HUES64 (cell line): ENCODE measurements at regions not wholly inside any gene's neighbourhood (a gene's known extent, or its start where the extent isn't known, plus 50 kb on each side); places are given as distances from the start of the nearest gene placed in this dataset.

ENCODE experiments used
- H3K27ac ChIP-seq: 2 replicates; pipeline ENCODE4 v1.7.0; 2013; ENCODE audit warnings: low read depth, low read length, inconsistent platforms
- H3K27me3 ChIP-seq: 2 replicates; pipeline ENCODE4 v1.6.1; 2013; ENCODE audit warnings: mild to moderate bottlenecking, low read length; ENCODE audit not compliant: insufficient read depth
- H3K36me3 ChIP-seq: 2 replicates; pipeline ENCODE4 v1.6.1; 2013; ENCODE audit warnings: mild to moderate bottlenecking, low read length; ENCODE audit not compliant: insufficient read depth
- H3K4me1 ChIP-seq: 2 replicates; pipeline ENCODE4 v1.6.1; 2013; ENCODE audit warnings: mild to moderate bottlenecking, low read length, moderate library complexity; ENCODE audit not compliant: insufficient read depth
- H3K4me3 ChIP-seq: 2 replicates; pipeline ENCODE4 v1.5.1; 2013; ENCODE audit warnings: mild to moderate bottlenecking, low read length, moderate library complexity
- H3K9ac ChIP-seq: 2 replicates; pipeline ENCODE4 v1.6.1; 2013; ENCODE audit warnings: mild to moderate bottlenecking, low read depth, low read length
- H3K9me3 ChIP-seq: 2 replicates; pipeline ENCODE4 v1.6.1; 2013; ENCODE audit warnings: low read depth, low read length; ENCODE audit not compliant: insufficient read depth
- WGBS: fragments of 150-250, 120-280 bp; methylation state at CpG from one replicate; pipeline ENCODE4 v1.1.7; 2013; ENCODE audit warnings: missing lambda C conversion rate; 5-methylcytosine and 5-hydroxymethylcytosine counted together

GRCh38 chr13:67630640-67631039 lies 400.5 kb upstream of the PCDH9 start:
- Histone ChIP-seq H3K27ac (no peak overlapping the region), H3K9me3 (no peaks in the 10 kb centered on the region), H3K4me1 (peaks cover 8% of the 10 kb centered on the region), H3K27me3 (no peaks in the 10 kb centered on the region), H3K4me3 (no peak overlapping the region), H3K9ac (no peak overlapping the region), H3K36me3 (no peaks in the 10 kb centered on the region)
- 93% methylated on average over 2 of the region's 3 CpGs for WGBS

- Histone ChIP-seq H3K27me3 (no peaks in the 10 kb centered on the region), H3K4me3 (no peak overlapping the region), H3K4me1 (no peaks in the 10 kb centered on the region), H3K9ac (no peak overlapping the region), H3K27ac (no peak overlapping the region), H3K36me3 (no peaks in the 10 kb centered on the region), H3K9me3 (no peaks in the 10 kb centered on the region)
- WGBS = 96% methylated on average over 2 of the region's 2 CpGs
Observed at GRCh38 chr13:67623630-67624029, 393.5 kb upstream of the PCDH9 start.

- Histone ChIP-seq H3K9me3 (no peaks in the 10 kb centered on the region), H3K36me3 (no peaks in the 10 kb centered on the region), H3K27me3 (no peaks in the 10 kb centered on the region), H3K4me1 (no peaks in the 10 kb centered on the region), H3K4me3 (no peak overlapping the region), H3K27ac (no peak overlapping the region), H3K9ac (no peak overlapping the region)
- 100% methylated on average over 3 of the region's 3 CpGs for WGBS
Observed at GRCh38 chr13:67620665-67621064, 390.5 kb upstream of the PCDH9 start.

GRCh38 chr13:67619995-67620380 lies 389.9 kb upstream of the PCDH9 start:
- no peak overlapping the region for H3K4me3 ChIP-seq
- H3K27ac ChIP-seq = no peak overlapping the region
- WGBS = 93% methylated on average over 2 of the region's 2 CpGs
- no peaks in the 10 kb centered on the region for H3K9me3 ChIP-seq
- no peak overlapping the region for H3K9ac ChIP-seq
- no peaks in the 10 kb centered on the region for H3K4me1 ChIP-seq
- no peaks in the 10 kb centered on the region for H3K27me3 ChIP-seq
- no peaks in the 10 kb centered on the region for H3K36me3 ChIP-seq

- Histone ChIP-seq H3K4me1 (no peaks in the 10 kb centered on the region), H3K27ac (no peak overlapping the region), H3K9ac (no peak overlapping the region), H3K9me3 (no peaks in the 10 kb centered on the region), H3K4me3 (no peak overlapping the region), H3K27me3 (no peaks in the 10 kb centered on the region), H3K36me3 (no peaks in the 10 kb centered on the region)
Observed at GRCh38 chr13:67619351-67619994, 389.3 kb upstream of the PCDH9 start.

- H3K27ac ChIP-seq = no peak overlapping the region
- no CpG with 5 or more reads among the region's 1 CpG for WGBS
- no peaks in the 10 kb centered on the region for H3K36me3 ChIP-seq
- H3K4me1 ChIP-seq = no peaks in the 10 kb centered on the region
- H3K4me3 ChIP-seq = no peak overlapping the region
- no peak overlapping the region for H3K9ac ChIP-seq
- H3K27me3 ChIP-seq = no peaks in the 10 kb centered on the region
- H3K9me3 ChIP-seq = no peaks in the 10 kb centered on the region
Observed at GRCh38 chr13:67614579-67614978, 384.4 kb upstream of the PCDH9 start.

- H3K4me1 ChIP-seq = no peaks in the 10 kb centered on the region
- no peaks in the 10 kb centered on the region for H3K9me3 ChIP-seq
- H3K9ac ChIP-seq = no peak overlapping the region
- H3K4me3 ChIP-seq = no peak overlapping the region
- no peaks in the 10 kb centered on the region for H3K36me3 ChIP-seq
- H3K27me3 ChIP-seq = no peaks in the 10 kb centered on the region
- 88% methylated on average over 7 of the region's 7 CpGs for WGBS
- no peak overlapping the region for H3K27ac ChIP-seq
Observed at GRCh38 chr13:67614013-67614412, 383.9 kb upstream of the PCDH9 start.

GRCh38 chr13:67588607-67589006 lies 358.5 kb upstream of the PCDH9 start:
- no peak overlapping the region for H3K27ac ChIP-seq
- no peaks in the 10 kb centered on the region for H3K4me1 ChIP-seq
- no peaks in the 10 kb centered on the region for H3K36me3 ChIP-seq
- H3K9ac ChIP-seq = no peak overlapping the region
- H3K4me3 ChIP-seq = no peak overlapping the region
- WGBS = 94% methylated on average over 4 of the region's 4 CpGs
- no peaks in the 10 kb centered on the region for H3K27me3 ChIP-seq
- H3K9me3 ChIP-seq = no peaks in the 10 kb centered on the region

- no peak overlapping the region for H3K4me3 ChIP-seq
- 100% methylated on average over 1 of the region's 1 CpG for WGBS
- H3K36me3 ChIP-seq = no peaks in the 10 kb centered on the region
- H3K27me3 ChIP-seq = no peaks in the 10 kb centered on the region
- H3K27ac ChIP-seq = no peak overlapping the region
- H3K4me1 ChIP-seq = no peaks in the 10 kb centered on the region
- no peaks in the 10 kb centered on the region for H3K9me3 ChIP-seq
- H3K9ac ChIP-seq = no peak overlapping the region
Observed at GRCh38 chr13:67577361-67577760, 347.2 kb upstream of the PCDH9 start.

- Histone ChIP-seq H3K27me3 (no peaks in the 10 kb centered on the region), H3K27ac (no peak overlapping the region), H3K4me1 (no peaks in the 10 kb centered on the region), H3K36me3 (no peaks in the 10 kb centered on the region), H3K9ac (no peak overlapping the region), H3K9me3 (no peaks in the 10 kb centered on the region), H3K4me3 (no peak overlapping the region)
- 94% methylated on average over 4 of the region's 5 CpGs for WGBS
Observed at GRCh38 chr13:67574320-67575233, 344.4 kb upstream of the PCDH9 start.

- WGBS = 95% methylated on average over 4 of the region's 4 CpGs
- Histone ChIP-seq H3K4me3 (no peak overlapping the region), H3K27me3 (no peaks in the 10 kb centered on the region), H3K9ac (no peak overlapping the region), H3K36me3 (no peaks in the 10 kb centered on the region), H3K27ac (no peak overlapping the region), H3K4me1 (no peaks in the 10 kb centered on the region), H3K9me3 (no peaks in the 10 kb centered on the region)
Observed at GRCh38 chr13:67568205-67568604, 338.1 kb upstream of the PCDH9 start.
